ENCODE measurements at regions not wholly inside any gene's neighbourhood (a gene's known extent, or its start where the extent isn't known, plus 50 kb on each side); places are given as distances from the start of the nearest gene placed in this dataset.

DNA sequence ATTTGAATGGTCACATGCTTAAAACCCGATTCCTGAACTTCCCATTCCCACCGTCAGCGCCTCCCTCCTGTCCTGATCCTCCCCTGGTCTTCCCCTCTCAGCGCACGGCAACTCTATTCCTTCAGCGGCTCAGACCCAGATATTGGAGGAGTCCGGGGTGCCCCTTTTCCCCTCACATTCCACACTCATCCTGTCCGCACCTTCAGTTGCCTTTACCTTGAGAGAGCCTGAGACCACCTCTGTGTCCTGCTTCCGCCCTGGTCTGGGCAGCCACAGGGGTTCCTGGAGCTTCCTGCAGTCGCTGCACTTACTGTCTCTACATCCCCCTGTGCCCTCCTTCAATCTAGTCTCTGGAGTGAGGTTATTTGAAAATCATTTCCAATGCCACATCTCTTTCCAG is 193.4 kb downstream of the BCAS1 start:
- TF ChIP-seq, protein P1, sequence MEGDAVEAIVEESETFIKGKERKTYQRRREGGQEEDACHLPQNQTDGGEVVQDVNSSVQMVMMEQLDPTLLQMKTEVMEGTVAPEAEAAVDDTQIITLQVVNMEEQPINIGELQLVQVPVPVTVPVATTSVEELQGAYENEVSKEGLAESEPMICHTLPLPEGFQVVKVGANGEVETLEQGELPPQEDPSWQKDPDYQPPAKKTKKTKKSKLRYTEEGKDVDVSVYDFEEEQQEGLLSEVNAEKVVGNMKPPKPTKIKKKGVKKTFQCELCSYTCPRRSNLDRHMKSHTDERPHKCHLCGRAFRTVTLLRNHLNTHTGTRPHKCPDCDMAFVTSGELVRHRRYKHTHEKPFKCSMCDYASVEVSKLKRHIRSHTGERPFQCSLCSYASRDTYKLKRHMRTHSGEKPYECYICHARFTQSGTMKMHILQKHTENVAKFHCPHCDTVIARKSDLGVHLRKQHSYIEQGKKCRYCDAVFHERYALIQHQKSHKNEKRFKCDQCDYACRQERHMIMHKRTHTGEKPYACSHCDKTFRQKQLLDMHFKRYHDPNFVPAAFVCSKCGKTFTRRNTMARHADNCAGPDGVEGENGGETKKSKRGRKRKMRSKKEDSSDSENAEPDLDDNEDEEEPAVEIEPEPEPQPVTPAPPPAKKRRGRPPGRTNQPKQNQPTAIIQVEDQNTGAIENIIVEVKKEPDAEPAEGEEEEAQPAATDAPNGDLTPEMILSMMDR (IDR thresholded peaks at IDR 0.05 in 8 of 11, conservative IDR thresholded peaks at IDR 0.05 in 3 of 11) = no peak
- no peak for TF ChIP-seq POLR2AphosphoS5 (IDR thresholded peaks at IDR 0.05)

Data from spleen (tissue), 7 donors.